UCSD-AML1 (cell line): ENCODE measurements at regions not wholly inside any gene's neighbourhood (a gene's known extent, or its start where the extent isn't known, plus 50 kb on each side); places are given as distances from the start of the nearest gene placed in this dataset.
A peak's percentile ranks its signal among the peaks of the same experiment; 100 is the strongest.

Experiments used
- DNase-seq: peaks from one replicate; lab custom pipeline; 2025; ENCODE audit not compliant: unreplicated experiment; lab: John Stamatoyannopoulos, UW

GRCh38 chr15:47824147-47824546 lies 106.8 kb downstream of the SEMA6D start:
- no peak for DNase-seq

GRCh38 chr15:47829667-47830066 lies 112.4 kb downstream of the SEMA6D start:
- no peak for DNase-seq

- DNase-seq = no peak
Measured at GRCh38 chr15:47834093-47834492, 116.8 kb downstream of the SEMA6D start.

- no peak for DNase-seq
Measured at GRCh38 chr15:47839233-47839825, 122.0 kb downstream of the SEMA6D start.

- DNase-seq = no peak
Measured at GRCh38 chr15:47843124-47843663, 125.9 kb downstream of the SEMA6D start.

GRCh38 chr15:47844437-47844836 lies 127.1 kb downstream of the SEMA6D start:
- DNase-seq = no peak

GRCh38 chr15:47846128-47846868 lies 129.0 kb downstream of the SEMA6D start:
- DNase-seq = no peak

- no peak for DNase-seq
Measured at GRCh38 chr15:47846876-47847275, 129.6 kb downstream of the SEMA6D start.

GRCh38 chr15:47856071-47856470 lies 138.8 kb downstream of the SEMA6D start:
- DNase-seq = no peak

- no peak for DNase-seq
Measured at GRCh38 chr15:47857014-47857775, 139.9 kb downstream of the SEMA6D start.

GRCh38 chr15:47857776-47858167 lies 140.5 kb downstream of the SEMA6D start:
- DNase-seq = peak; percentile 15

GRCh38 chr15:47861111-47861903 lies 144.0 kb downstream of the SEMA6D start:
- no peak for DNase-seq

- no peak for DNase-seq
Measured at GRCh38 chr15:47862402-47862801, 145.1 kb downstream of the SEMA6D start.

- DNase-seq = no peak
Measured at GRCh38 chr15:47866446-47866845, 149.1 kb downstream of the SEMA6D start.

- DNase-seq = no peak
Measured at GRCh38 chr15:47870300-47870955, 153.1 kb downstream of the SEMA6D start.

GRCh38 chr15:47870956-47871625 lies 153.8 kb downstream of the SEMA6D start:
- no peak for DNase-seq

- no peak for DNase-seq
Measured at GRCh38 chr15:47872208-47872607, 154.9 kb downstream of the SEMA6D start.

- DNase-seq = no peak
Measured at GRCh38 chr15:47872869-47873432, 155.6 kb downstream of the SEMA6D start.

GRCh38 chr15:47876986-47877385 lies 159.7 kb downstream of the SEMA6D start:
- no peak for DNase-seq

GRCh38 chr15:47877836-47878235 lies 160.5 kb downstream of the SEMA6D start:
- no peak for DNase-seq
